Ovary (tissue), 3 donors: ENCODE measurements at regions not wholly inside any gene's neighbourhood (a gene's known extent, or its start where the extent isn't known, plus 50 kb on each side); places are given as distances from the start of the nearest gene placed in this dataset.

Experiments
- CTCF ChIP-seq, 3 donors: fragments of 450-650 bp in 2 of 3; fragments of 200-600 bp in 1 of 3; IDR thresholded peaks; one replicate each; pipeline versions ENCODE4 v1.5.1 to v1.8.0; 2016 to 2022; ENCODE audit warnings: antibody characterized with exemption in 3 of 3, mild to moderate bottlenecking in 1 of 3
- EP300 ChIP-seq: sonication (generic); formaldehyde crosslinking; IDR thresholded peaks from one replicate; pipeline ENCODE4 v1.6.1; 2017; ENCODE audit warnings: antibody characterized with exemption
- donor health status: DM: no; HTN: no; CAD: no.

- no peak for TF ChIP-seq CTCF (IDR thresholded peaks at IDR 0.05)
- TF ChIP-seq EP300, result no peak
Measured at GRCh38 chr5:88502179-88503040, 233.8 kb upstream of the TMEM161B start.
